OCI-LY1 (cell line): ENCODE measurements at regions not wholly inside any gene's neighbourhood (a gene's known extent, or its start where the extent isn't known, plus 50 kb on each side); places are given as distances from the start of the nearest gene placed in this dataset.

Experiments used
- CTCF ChIP-seq: fragments of 200-600 bp; sonication (generic), shearing (Covaris generic); IDR thresholded peaks from 2 replicates; pipeline ENCODE4 v1.5.1; 2017; ENCODE audit warnings: mild to moderate bottlenecking, antibody characterized with exemption, low read length, moderate library complexity, mixed read lengths
- EZH2 ChIP-seq: fragments of 200-600 bp; sonication (generic), shearing (Covaris generic); IDR thresholded peaks from 2 replicates; pipeline ENCODE4 v1.8.0; 2017; ENCODE audit warnings: borderline replicate concordance, mixed run types, mild to moderate bottlenecking, antibody characterized with exemption, low read length, moderate library complexity, mixed read lengths

- no peak for TF ChIP-seq CTCF
- TF ChIP-seq EZH2: no peak
Observed at GRCh38 chr16:6146874-6147425, 1049.4 kb upstream of the EEF2KMT start.
